ENCODE measurements at regions not wholly inside any gene's neighbourhood (a gene's known extent, or its start where the extent isn't known, plus 50 kb on each side); places are given as distances from the start of the nearest gene placed in this dataset.

DNA sequence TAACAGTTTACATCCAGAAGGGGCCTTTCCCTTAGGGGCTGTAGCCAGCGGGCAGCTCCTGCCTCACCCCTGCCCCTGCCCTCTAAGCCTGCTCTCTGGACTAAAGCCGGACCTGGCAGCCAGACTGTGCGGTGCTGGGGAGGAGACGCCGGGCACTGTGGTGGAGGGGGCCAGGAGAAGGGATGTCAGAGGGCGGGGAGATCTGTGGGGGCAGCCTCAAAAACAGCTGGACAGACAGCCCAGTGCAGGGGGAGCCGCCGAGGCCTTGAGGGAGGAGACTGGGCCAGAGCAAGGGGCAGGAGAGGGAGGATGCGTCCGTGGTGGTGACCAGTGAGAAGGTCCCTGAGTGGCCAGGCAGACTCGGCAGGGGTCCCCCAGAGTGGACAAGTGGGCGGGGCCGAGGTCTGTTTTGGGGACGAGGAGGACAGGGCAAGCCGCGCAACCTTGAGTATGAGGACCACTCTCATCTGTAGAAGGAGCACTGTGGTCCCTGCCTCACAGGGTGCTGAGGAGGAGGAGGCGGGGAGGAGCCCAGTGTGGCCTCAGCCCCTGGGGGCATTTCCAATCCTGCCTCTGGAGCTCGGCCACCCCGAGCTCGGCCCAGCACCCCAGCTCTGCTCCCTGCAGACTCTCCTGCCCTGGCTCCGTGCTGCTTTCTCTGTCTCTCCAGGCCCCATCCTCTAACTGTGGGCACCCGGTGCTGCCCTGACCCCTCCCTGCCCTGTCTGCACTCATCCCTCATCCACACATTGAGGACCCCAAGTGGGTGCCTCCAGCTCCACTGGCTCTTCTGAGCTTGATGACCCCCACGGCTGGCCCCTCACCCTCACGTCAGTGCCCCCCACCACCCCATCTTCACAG lies 59.2 kb upstream of the NKX1-1 start:
- H3K4me2 ChIP-seq (ENCODE audit: insufficient read depth, low read length) = no peak overlapping the region
- POLR2A ChIA-PET = no interaction called here
- H3K4me3 ChIP-seq (replicated peaks in 1 of 3; ENCODE audit: insufficient read depth in 1 of 3, low read depth in 1 of 3, low read length in 3 of 3) = no peak overlapping the region
- FAIRE-seq = no peak
- intact Hi-C loops (cut with micrococcal nuclease) (no loop called here), dilution Hi-C loops (cut with MboI; ENCODE audit: extremely low pct_ligation_motif_present, low sequenced_read_pairs) (no loop called here)
- TF ChIP-seq, protein P1, sequence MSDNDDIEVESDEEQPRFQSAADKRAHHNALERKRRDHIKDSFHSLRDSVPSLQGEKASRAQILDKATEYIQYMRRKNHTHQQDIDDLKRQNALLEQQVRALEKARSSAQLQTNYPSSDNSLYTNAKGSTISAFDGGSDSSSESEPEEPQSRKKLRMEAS (IDR thresholded peaks at IDR 0.05; ENCODE audit: insufficient read depth, insufficient read length) = no peak
- TF ChIP-seq FOS (IDR thresholded peaks at IDR 0.05; ENCODE audit: borderline replicate concordance, insufficient read depth, low read length) (no peak), GATA2 (IDR thresholded peaks at IDR 0.05; ENCODE audit: insufficient read depth, insufficient read length, low read depth, low read length) (no peak), JUN (IDR thresholded peaks at IDR 0.05; ENCODE audit: borderline replicate concordance, insufficient read depth, insufficient read length, low read depth) (no peak), EZH2 (IDR thresholded peaks at IDR 0.05; ENCODE audit: borderline replicate concordance, low read depth, low read length, severe bottlenecking) (no peak), MYC (IDR thresholded peaks at IDR 0.05; ENCODE audit: low read depth, low read length) (no peak), POLR2AphosphoS5 (IDR thresholded peaks at IDR 0.05; ENCODE audit: insufficient read depth, low read depth, low read length) (no peak), POLR2A (IDR thresholded peaks at IDR 0.05; ENCODE audit: low read depth, low read length) (no peak)
- TF ChIP-seq, protein P2, sequence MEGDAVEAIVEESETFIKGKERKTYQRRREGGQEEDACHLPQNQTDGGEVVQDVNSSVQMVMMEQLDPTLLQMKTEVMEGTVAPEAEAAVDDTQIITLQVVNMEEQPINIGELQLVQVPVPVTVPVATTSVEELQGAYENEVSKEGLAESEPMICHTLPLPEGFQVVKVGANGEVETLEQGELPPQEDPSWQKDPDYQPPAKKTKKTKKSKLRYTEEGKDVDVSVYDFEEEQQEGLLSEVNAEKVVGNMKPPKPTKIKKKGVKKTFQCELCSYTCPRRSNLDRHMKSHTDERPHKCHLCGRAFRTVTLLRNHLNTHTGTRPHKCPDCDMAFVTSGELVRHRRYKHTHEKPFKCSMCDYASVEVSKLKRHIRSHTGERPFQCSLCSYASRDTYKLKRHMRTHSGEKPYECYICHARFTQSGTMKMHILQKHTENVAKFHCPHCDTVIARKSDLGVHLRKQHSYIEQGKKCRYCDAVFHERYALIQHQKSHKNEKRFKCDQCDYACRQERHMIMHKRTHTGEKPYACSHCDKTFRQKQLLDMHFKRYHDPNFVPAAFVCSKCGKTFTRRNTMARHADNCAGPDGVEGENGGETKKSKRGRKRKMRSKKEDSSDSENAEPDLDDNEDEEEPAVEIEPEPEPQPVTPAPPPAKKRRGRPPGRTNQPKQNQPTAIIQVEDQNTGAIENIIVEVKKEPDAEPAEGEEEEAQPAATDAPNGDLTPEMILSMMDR (IDR thresholded peaks at IDR 0.05; ENCODE audit: extremely low read depth in 1 of 2, insufficient read depth in 1 of 2, low read depth in 1 of 2, low read length in 2 of 2) = no peak
- no peaks in the 10 kb centered on the region for H3K9me3 ChIP-seq (replicated peaks; ENCODE audit: control insufficient read depth, insufficient read depth, low read length)
- no peak overlapping the region for H2AFZ ChIP-seq (ENCODE audit: low read depth, low read length)
- BruUV-seq (replicated peaks) = no TSS peak
- H3K36me3 ChIP-seq (ENCODE audit: control insufficient read depth in 2 of 2, extremely low read depth in 1 of 2, insufficient read depth in 2 of 2, low read length in 2 of 2) = no peaks in the 10 kb centered on the region
- H3K4me1 ChIP-seq (ENCODE audit: control insufficient read depth, extremely low read depth, insufficient read depth, low read length) = no peaks in the 10 kb centered on the region
- no peak for DNase-seq (ENCODE audit: low read depth, low spot score)
- H3K9me1 ChIP-seq (replicated peaks; ENCODE audit: control insufficient read depth, extremely low read depth, insufficient read depth, low read length) = no peaks in the 10 kb centered on the region
- CTCF ChIA-PET = interaction anchor here (1.0 kb wide), 1 partner anchor 48 kb away, joined by 4 read pairs; no protein-coding TSS in a partner anchor
- H4K20me1 ChIP-seq (replicated peaks; ENCODE audit: control insufficient read depth, extremely low read depth, insufficient read depth, low read length) = no peaks in the 10 kb centered on the region
- H3K9ac ChIP-seq (replicated peaks; ENCODE audit: extremely low read depth, insufficient read depth, low read length) = no peak overlapping the region
- no peak overlapping the region for H3K27ac ChIP-seq (ENCODE audit: insufficient read depth, low read depth, low read length)
- peaks cover 2% of the 10 kb centered on the region in 2 experiments for H3K27me3 ChIP-seq (ENCODE audit: control insufficient read depth in 2 of 2, insufficient read depth in 2 of 2, low read length in 2 of 2)
- no peaks in the 10 kb centered on the region for H3K79me2 ChIP-seq (ENCODE audit: control insufficient read depth, insufficient read depth, low read length)

Data from endothelial cell of umbilical vein (primary cell).